ENCODE measurements at regions not wholly inside any gene's neighbourhood (a gene's known extent, or its start where the extent isn't known, plus 50 kb on each side); places are given as distances from the start of the nearest gene placed in this dataset.

GRCh38 chr4:106522839-106523238 is 154.3 kb upstream of the GIMD1 start:
- intact Hi-C loops (cut with micrococcal nuclease; ENCODE audit: unreplicated experiment), result no loop called here
- Histone ChIP-seq H3K4me3 (ENCODE audit: low read depth in 2 of 2, low read length in 2 of 2) (no peak overlapping the region), H3K36me3 (ENCODE audit: control insufficient read depth, insufficient read depth, low read length) (no peaks in the 10 kb centered on the region), H3K27ac (ENCODE audit: low read length) (no peak overlapping the region), H3K9me3 (ENCODE audit: control insufficient read depth, insufficient read depth, low read depth, low read length) (no peaks in the 10 kb centered on the region), H3K27me3 (ENCODE audit: control insufficient read depth, insufficient read depth, low read length) (no peaks in the 10 kb centered on the region), H3K4me1 (ENCODE audit: control insufficient read depth, insufficient read depth, low read length) (no peaks in the 10 kb centered on the region)
- in situ Hi-C loops (cut with HindIII; ENCODE audit: low pct_unique_long_range_greater_than_20kb, low sequenced_read_pairs), result no loop called here
- TF ChIP-seq TCF7L2 (IDR thresholded peaks at IDR 0.05; ENCODE audit: low read depth, low read length), result no peak
- TF ChIP-seq POLR2AphosphoS5 (IDR thresholded peaks at IDR 0.05; ENCODE audit: low read depth, low read length), result no peak
- TF ChIP-seq REST (IDR thresholded peaks at IDR 0.05; ENCODE audit: insufficient read depth in 1 of 2, low read depth in 2 of 2, low read length in 1 of 2), result no peak
- TF ChIP-seq CTCF (IDR thresholded peaks at IDR 0.05), result no peak
- no peak for TF ChIP-seq SIN3A (IDR thresholded peaks at IDR 0.05; ENCODE audit: borderline replicate concordance, insufficient read depth, low read depth, low read length)
- ChIA-PET POLR2A (no interaction called here), CTCF (interaction anchor here (0.7 kb wide), 1 partner anchor 133 kb away, joined by 3 read pairs; no protein-coding TSS in a partner anchor)
- no peak for DNase-seq (ENCODE audit: low read depth, low spot score)
- no TSS peak for BruUV-seq (replicated peaks)
- no peak for ATAC-seq

GRCh38 chr4:106512706-106513105 is 144.1 kb upstream of the GIMD1 start:
- BruUV-seq (replicated peaks), result no TSS peak
- H3K9me3 ChIP-seq (ENCODE audit: control insufficient read depth, insufficient read depth, low read depth, low read length), result no peaks in the 10 kb centered on the region

More at GRCh38 chr4:106512706-106513105, 144.1 kb upstream of the GIMD1 start:
- TF ChIP-seq POLR2AphosphoS5 (IDR thresholded peaks at IDR 0.05; ENCODE audit: low read depth, low read length), result no peak
- no peak for TF ChIP-seq TCF7L2 (IDR thresholded peaks at IDR 0.05; ENCODE audit: low read depth, low read length)
- TF ChIP-seq SIN3A (IDR thresholded peaks at IDR 0.05; ENCODE audit: borderline replicate concordance, insufficient read depth, low read depth, low read length), result no peak
- no peak for TF ChIP-seq CTCF (IDR thresholded peaks at IDR 0.05)
- TF ChIP-seq REST (IDR thresholded peaks at IDR 0.05; ENCODE audit: insufficient read depth in 1 of 2, low read depth in 2 of 2, low read length in 1 of 2), result no peak
- ATAC-seq (no peak), DNase-seq (ENCODE audit: low read depth, low spot score) (no peak)
- ChIA-PET CTCF (no interaction called here), POLR2A (no interaction called here)
- Histone ChIP-seq H3K27ac (ENCODE audit: low read length) (no peak overlapping the region), H3K36me3 (ENCODE audit: control insufficient read depth, insufficient read depth, low read length) (no peaks in the 10 kb centered on the region), H3K4me1 (ENCODE audit: control insufficient read depth, insufficient read depth, low read length) (no peaks in the 10 kb centered on the region), H3K4me3 (ENCODE audit: low read depth in 2 of 2, low read length in 2 of 2) (no peak overlapping the region), H3K27me3 (ENCODE audit: control insufficient read depth, insufficient read depth, low read length) (no peaks in the 10 kb centered on the region)
- intact Hi-C loops (cut with micrococcal nuclease; ENCODE audit: unreplicated experiment) (no loop called here), in situ Hi-C loops (cut with HindIII; ENCODE audit: low pct_unique_long_range_greater_than_20kb, low sequenced_read_pairs) (no loop called here)

All from Panc1 (cell line).